ENCODE measurements at regions not wholly inside any gene's neighbourhood (a gene's known extent, or its start where the extent isn't known, plus 50 kb on each side); places are given as distances from the start of the nearest gene placed in this dataset.

DNA sequence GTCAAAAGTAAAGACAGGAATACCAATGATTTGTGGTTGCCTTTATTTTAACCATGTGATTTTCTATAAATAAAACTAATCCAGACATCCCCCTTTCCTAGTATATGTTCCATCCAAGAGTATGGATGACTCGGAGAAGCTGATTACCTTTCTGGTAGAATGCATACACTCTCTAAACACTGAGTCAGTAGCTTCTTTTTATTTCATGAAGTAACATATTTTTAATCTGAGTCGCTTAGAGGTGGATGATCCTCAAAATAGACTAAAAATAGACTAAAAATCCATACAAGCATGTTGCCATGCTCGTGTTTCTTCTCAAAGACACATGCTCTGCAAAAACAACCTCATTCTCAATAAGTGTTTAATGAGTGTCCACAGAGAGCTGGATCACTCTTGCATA is 263.7 kb downstream of the COL12A1 start:
- Histone ChIP-seq H3K27me3 (no peaks in the 10 kb centered on the region), H3K27ac (no peak overlapping the region), H3K4me3 (no peak overlapping the region), H3K9me3 (no peaks in the 10 kb centered on the region), H3K4me1 (no peaks in the 10 kb centered on the region), H3K36me3 (replicated peaks in 1 of 2; ENCODE audit: insufficient read depth in 1 of 2, low read depth in 2 of 2) (no peaks in the 10 kb centered on the region)
- intact Hi-C loops (cut with DNase I) = no loop called here
- TF ChIP-seq, protein P1, sequence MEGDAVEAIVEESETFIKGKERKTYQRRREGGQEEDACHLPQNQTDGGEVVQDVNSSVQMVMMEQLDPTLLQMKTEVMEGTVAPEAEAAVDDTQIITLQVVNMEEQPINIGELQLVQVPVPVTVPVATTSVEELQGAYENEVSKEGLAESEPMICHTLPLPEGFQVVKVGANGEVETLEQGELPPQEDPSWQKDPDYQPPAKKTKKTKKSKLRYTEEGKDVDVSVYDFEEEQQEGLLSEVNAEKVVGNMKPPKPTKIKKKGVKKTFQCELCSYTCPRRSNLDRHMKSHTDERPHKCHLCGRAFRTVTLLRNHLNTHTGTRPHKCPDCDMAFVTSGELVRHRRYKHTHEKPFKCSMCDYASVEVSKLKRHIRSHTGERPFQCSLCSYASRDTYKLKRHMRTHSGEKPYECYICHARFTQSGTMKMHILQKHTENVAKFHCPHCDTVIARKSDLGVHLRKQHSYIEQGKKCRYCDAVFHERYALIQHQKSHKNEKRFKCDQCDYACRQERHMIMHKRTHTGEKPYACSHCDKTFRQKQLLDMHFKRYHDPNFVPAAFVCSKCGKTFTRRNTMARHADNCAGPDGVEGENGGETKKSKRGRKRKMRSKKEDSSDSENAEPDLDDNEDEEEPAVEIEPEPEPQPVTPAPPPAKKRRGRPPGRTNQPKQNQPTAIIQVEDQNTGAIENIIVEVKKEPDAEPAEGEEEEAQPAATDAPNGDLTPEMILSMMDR (IDR thresholded peaks at IDR 0.05) = no peak
- TF ChIP-seq POLR2A (IDR thresholded peaks at IDR 0.05) = no peak
- 60 to 69% methylated on average over 3 of the region's 3 CpGs for WGBS, 2 donors
- ATAC-seq (no peak), DNase-seq (no peak)

DNA sequence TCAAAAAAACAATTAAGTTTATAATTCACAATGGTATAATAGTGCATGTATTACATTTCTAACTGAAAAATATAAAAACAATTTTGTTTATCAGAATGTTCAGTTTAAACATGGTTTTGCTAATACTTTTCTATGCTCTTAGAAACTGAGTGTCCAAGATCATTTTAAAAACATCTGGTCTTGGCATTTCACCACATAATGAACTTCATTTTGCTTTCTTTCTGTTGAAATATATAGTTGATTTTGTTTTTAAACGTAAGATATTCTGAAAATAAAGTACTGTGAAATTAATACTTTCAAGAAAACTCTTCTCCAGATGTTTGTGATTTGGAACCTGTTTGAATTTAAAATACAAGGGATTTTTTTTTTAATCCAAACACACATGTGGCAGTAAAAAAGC is 264.4 kb downstream of the COL12A1 start:
- H3K27ac ChIP-seq = no peak overlapping the region
- DNase-seq (no peak), ATAC-seq (no peak)
- H3K9me3 ChIP-seq = no peaks in the 10 kb centered on the region
- no peaks in the 10 kb centered on the region for H3K36me3 ChIP-seq (replicated peaks in 1 of 2; ENCODE audit: insufficient read depth in 1 of 2, low read depth in 2 of 2)
- TF ChIP-seq, protein P1 (IDR thresholded peaks at IDR 0.05) = no peak
- no peak for TF ChIP-seq POLR2A (IDR thresholded peaks at IDR 0.05)
- H3K4me3 ChIP-seq = no peak overlapping the region
- intact Hi-C loops (cut with DNase I) = no loop called here
- no peaks in the 10 kb centered on the region for H3K4me1 ChIP-seq
- H3K27me3 ChIP-seq = no peaks in the 10 kb centered on the region
- 43 to 44% methylated on average over 1 of the region's 1 CpG for WGBS, 2 donors

DNA sequence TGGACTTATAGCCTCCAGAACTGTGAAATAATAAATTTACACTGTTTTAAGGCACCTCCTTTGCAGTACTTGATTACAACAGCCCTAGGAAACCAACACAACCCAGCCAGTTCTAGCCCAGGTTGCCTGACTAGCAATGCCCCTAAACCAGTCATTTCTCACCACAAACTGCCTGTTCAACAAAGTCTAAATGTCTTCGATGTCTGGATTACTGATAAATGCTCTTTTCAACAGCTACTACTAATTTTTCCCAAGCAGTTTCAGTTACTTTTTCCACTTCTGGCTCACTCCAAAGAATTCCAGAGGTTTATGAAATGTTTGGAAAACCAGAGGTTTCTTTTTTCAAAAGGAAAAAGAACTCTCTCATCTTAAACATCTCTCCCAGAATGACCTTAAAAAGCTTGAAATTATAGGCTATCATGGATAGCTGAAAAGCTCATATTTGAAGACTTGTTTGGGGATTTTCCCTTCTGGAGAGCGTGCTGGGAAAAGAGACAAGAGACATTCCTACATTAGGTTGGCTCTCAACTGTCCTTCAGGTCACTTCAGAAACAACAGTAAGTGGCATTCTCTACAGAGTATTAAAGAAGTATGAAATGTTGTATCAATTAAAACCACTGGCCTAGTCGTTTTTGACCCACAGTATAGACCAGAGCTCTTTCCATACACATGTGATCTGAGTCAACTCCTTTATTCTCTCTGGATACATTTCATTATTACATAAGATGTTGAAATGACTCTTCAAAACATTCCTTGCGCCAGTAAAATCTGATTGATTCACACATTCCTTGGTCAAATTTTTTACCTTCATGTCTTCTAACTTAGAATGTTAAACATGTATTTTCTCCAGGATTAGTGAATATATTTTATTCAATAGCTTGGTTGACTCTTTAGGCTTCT is 265.9 kb downstream of the COL12A1 start:
- H3K27me3 ChIP-seq = no peaks in the 10 kb centered on the region
- TF ChIP-seq POLR2A (IDR thresholded peaks at IDR 0.05) = no peak
- TF ChIP-seq, protein P1 (IDR thresholded peaks at IDR 0.05) = no peak
- 70 to 77% methylated on average over 4 of the region's 4 CpGs for WGBS, 2 donors
- H3K4me3 ChIP-seq = no peak overlapping the region
- intact Hi-C loops (cut with DNase I) = no loop called here
- ATAC-seq (no peak), DNase-seq (no peak)
- H3K9me3 ChIP-seq = no peaks in the 10 kb centered on the region
- no peak overlapping the region for H3K27ac ChIP-seq
- no peaks in the 10 kb centered on the region for H3K36me3 ChIP-seq (replicated peaks in 1 of 2; ENCODE audit: insufficient read depth in 1 of 2, low read depth in 2 of 2)
- H3K4me1 ChIP-seq = no peaks in the 10 kb centered on the region

DNA sequence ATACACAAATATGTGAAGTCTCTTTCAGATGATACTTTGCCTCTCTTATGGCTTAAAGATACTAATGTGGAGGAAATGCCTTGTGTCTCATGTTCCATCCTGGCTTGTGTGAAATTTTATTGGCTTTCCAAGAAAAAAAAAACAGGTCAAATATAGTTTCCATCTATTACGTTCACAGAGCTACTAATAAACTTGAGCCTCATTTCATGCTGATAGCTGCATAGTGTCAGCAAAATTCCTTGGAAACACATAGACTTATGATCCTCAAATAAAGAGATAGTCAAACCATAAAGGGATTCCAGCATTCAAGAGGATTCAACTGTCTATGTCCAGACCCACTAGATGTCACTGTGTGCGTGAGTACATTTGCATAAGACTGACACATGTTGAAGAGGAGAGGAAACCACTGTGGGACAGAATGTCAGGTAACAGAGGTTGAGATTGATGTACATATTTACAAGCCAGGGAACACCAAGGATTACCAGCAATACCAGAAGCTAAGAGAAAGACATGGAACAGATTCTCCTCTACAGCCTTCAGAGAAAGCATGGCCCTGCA is 266.6 kb downstream of the COL12A1 start:
- TF ChIP-seq, protein P1 (IDR thresholded peaks at IDR 0.05) = no peak
- TF ChIP-seq POLR2A (IDR thresholded peaks at IDR 0.05) = no peak
- WGBS, 2 donors = 54 to 67% methylated on average over 2 of the region's 2 CpGs
- ATAC-seq (no peak), DNase-seq (no peak)
- intact Hi-C loops (cut with DNase I) = no loop called here
- H3K27me3 ChIP-seq = no peaks in the 10 kb centered on the region
- no peaks in the 10 kb centered on the region for H3K36me3 ChIP-seq (replicated peaks in 1 of 2; ENCODE audit: insufficient read depth in 1 of 2, low read depth in 2 of 2)
- H3K4me1 ChIP-seq = no peaks in the 10 kb centered on the region
- H3K27ac ChIP-seq = no peak overlapping the region
- H3K9me3 ChIP-seq = no peaks in the 10 kb centered on the region
- no peak overlapping the region for H3K4me3 ChIP-seq
